AG04449 (cell line): ENCODE measurements at regions not wholly inside any gene's neighbourhood (a gene's known extent, or its start where the extent isn't known, plus 50 kb on each side); places are given as distances from the start of the nearest gene placed in this dataset.

Experiments used
- CTCF ChIA-PET: fragments of 350-600 bp; formaldehyde crosslinking; extraction: SDS; loops from one replicate; lab custom pipeline; 2021; ENCODE audit warnings: antibody characterized with exemption; lab: Yijun Ruan, JAX
- POLR2A ChIA-PET: fragments of 400-600, 350-600 bp; formaldehyde crosslinking; extraction: SDS; loops from one replicate; lab custom pipeline; 2020; ENCODE audit warnings: antibody characterized with exemption, inconsistent platforms; lab: Yijun Ruan, JAX
- DNase-seq: peaks from one replicate; pipeline ENCODE4 v3.0.0-alpha.2; 2010; ENCODE audit warnings: low read depth, low spot score
- H3K4me3 ChIP-seq: 2 replicates; pipeline ENCODE4 v1.5.1; 2011; ENCODE audit warnings: low read depth, mild to moderate bottlenecking, control low read depth, low read length
- TF ChIP-seq, protein P1 (sequence below): IDR thresholded peaks from one replicate; pipeline ENCODE4 v1.5.1; 2011; ENCODE audit warnings: mild to moderate bottlenecking, moderate library complexity, low read length, control low read depth, inconsistent platforms; ENCODE audit not compliant: insufficient read depth; ENCODE audit errors: missing control alignments

DNA sequence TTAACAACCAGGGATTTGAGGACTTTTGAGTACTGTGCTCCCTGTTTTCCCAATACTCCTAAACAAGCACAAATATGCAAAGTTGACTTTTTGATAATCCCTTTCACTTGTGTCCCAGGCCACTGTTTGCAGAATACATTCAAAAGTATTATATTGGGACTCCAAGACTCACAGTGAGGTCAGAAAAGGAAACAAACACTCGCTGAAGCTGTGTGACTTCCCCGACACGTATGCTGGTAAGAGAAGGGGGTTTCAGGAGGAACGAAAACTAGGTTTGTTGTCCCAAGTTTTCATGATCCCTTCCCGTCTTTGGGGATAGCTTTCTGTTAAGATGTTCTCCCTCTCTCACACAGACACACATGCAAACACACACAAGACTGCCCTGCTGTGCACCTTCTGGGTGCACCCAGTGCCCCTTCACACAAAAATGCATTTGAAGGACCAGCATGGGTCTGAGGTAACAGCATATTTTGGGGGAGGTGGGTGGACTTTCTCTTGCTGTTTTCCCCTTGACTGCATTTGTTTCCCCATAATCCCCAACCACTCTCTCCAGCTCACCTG lies 225.2 kb upstream of the PRICKLE2 start:
- POLR2A ChIA-PET, result no interaction called here

DNA sequence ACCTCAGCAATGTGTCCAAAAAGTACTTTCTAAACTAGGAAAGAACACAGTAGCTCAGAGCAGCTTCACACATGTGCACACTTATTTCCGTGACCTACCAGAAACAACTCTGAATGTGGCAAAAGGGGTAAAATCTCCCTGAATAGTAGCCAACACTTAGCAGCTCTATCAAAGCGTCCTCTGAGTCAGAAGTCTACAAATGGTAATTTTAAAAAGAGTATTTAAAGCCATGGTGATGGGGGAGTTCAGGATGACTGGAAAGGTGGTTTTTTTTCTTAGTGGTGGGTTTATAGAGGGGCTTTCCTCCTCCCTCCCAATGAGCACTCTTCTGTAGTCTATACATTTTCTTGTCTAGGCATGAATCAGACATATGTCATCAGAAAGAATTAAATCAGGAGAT lies 223.8 kb upstream of the PRICKLE2 start:
- CTCF ChIA-PET, result interaction anchor here (0.7 to 0.8 kb wide), 2 partner anchors 10 to 14 kb away, joined by 3 read pairs; no protein-coding TSS in a partner anchor
- no peak overlapping the region for H3K4me3 ChIP-seq
- POLR2A ChIA-PET, result no interaction called here
- TF ChIP-seq, protein P1, sequence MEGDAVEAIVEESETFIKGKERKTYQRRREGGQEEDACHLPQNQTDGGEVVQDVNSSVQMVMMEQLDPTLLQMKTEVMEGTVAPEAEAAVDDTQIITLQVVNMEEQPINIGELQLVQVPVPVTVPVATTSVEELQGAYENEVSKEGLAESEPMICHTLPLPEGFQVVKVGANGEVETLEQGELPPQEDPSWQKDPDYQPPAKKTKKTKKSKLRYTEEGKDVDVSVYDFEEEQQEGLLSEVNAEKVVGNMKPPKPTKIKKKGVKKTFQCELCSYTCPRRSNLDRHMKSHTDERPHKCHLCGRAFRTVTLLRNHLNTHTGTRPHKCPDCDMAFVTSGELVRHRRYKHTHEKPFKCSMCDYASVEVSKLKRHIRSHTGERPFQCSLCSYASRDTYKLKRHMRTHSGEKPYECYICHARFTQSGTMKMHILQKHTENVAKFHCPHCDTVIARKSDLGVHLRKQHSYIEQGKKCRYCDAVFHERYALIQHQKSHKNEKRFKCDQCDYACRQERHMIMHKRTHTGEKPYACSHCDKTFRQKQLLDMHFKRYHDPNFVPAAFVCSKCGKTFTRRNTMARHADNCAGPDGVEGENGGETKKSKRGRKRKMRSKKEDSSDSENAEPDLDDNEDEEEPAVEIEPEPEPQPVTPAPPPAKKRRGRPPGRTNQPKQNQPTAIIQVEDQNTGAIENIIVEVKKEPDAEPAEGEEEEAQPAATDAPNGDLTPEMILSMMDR, result no peak
- no peak for DNase-seq

More for the DNA sequence above, 225.2 kb upstream of the PRICKLE2 start:
- CTCF ChIA-PET, result interaction anchor here (1.0 to 1.4 kb wide), 2 partner anchors 34 to 420 kb away, joined by 3 to 6 read pairs; no protein-coding TSS in a partner anchor
- no peak for DNase-seq
- H3K4me3 ChIP-seq, result no peak overlapping the region
- TF ChIP-seq, protein P1, result no peak

DNA sequence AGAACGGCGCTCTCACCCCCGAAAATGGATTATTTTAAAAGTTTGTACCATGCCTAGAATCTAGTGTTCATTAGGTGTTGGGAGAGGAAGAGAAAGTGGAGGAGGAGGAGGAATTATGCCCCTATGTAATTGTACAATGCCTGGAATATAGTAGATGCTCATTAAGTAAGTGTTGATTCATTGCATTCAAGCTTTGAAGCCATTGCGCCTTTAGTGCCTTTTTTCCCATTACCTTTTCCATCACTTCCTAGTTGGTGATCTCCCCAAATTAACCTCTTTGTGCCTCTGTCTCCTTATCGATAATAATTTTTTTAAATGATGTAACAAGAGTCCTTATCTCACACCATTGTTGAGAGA lies 220.7 kb upstream of the PRICKLE2 start:
- DNase-seq, result no peak
- no peak overlapping the region for H3K4me3 ChIP-seq
- TF ChIP-seq, protein P1, result no peak
- ChIA-PET POLR2A (no interaction called here), CTCF (interaction anchor here (0.8 to 1.2 kb wide), 3 partner anchors 11 to 39 kb away, joined by 3 read pairs; no protein-coding TSS in a partner anchor)

DNA sequence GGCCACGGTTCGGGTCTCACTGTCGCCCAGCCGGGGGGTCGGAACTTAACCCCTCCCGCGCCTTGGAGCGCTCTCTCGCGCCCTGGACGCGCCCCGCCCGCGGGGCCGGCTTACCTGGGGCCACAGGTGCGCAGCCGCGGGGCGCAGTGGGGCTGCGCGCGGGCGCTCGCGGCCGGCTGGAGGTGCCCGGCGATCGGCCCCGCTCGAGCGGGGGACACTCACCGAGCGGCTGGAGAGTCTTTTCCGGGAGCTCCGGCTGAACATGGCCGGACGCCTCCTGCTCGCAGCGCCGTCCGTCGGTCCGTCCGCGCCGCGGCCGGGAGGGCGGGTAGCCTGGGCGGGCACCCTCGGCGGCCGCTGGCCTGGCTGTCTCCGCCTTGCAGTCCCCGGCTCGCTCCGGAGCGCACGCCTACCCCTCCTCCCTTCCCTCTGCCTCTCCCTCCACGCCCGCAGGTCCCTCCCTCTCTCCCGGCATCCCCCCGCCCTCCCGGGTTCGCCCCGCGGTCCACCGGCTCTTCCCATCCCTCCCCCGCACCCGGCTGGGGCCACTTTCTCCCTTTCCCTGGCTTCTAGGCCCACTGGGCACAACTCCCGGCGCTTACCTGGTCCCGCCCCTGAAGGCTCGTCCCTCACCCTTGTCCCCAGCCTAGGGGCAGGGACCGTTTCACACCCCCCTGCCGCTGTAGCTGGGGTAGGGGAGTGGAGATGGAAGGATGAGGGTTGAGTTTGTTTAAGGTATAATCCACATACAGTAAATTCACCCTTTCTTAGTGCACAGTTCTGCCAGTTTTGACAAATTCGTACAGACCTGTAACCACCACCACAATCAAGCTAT lies 220.1 kb upstream of the PRICKLE2 start:
- peak overlapping the region; percentile 56 for H3K4me3 ChIP-seq
- no peak for DNase-seq
- TF ChIP-seq, protein P1, result no peak
- ChIA-PET CTCF (interaction anchor here (0.8 to 2.1 kb wide), 5 partner anchors 11 to 416 kb away, joined by 3 to 9 read pairs (median 3); no protein-coding TSS in a partner anchor), POLR2A (no interaction called here)

DNA sequence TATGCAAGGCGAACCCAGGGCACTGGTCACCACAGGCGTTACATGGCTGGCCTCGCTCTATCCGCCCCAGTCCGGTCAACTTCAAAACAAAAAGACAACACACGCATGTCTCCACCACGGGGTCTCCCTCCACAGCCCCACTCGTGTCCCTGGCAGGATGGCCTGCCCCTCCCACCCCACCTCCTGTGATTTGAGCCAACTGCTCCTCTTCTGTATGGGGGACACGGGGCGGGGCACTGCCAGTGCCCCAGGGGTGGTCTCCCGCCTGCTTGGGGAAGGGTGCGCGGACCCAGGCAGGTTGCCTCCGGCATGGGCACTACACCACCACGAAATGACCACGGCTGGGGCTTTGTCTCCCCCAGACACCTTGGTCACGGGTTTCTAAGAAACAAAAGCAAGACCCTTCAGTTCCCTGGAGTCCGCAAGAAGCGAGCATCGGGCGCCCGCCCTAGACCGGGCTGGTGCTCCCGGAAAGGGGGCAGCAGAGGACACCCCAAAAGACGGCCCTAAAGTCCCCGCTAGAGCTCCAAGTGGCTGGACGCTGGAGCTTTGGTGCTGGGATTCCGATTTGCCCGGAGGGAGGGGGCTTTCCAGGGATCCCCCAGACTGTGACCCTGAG lies 219.3 kb upstream of the PRICKLE2 start:
- H3K4me3 ChIP-seq, result peak overlapping the region; percentile 56
- TF ChIP-seq, protein P1, result peak; percentile 11
- DNase-seq, result no peak
- ChIA-PET POLR2A (interaction anchor here (0.6 to 1.0 kb wide), 4 partner anchors 10 to 258 kb away, joined by 3 to 4 read pairs (median 4); no protein-coding TSS in a partner anchor), CTCF (interaction anchor here (1.1 to 2.1 kb wide), 3 partner anchors 10 to 415 kb away, joined by 3 to 9 read pairs (median 4); no protein-coding TSS in a partner anchor)
